ENCODE measurements at regions not wholly inside any gene's neighbourhood (a gene's known extent, or its start where the extent isn't known, plus 50 kb on each side); places are given as distances from the start of the nearest gene placed in this dataset.
"Not testable (repeated sequence)": the region's sequence is repeated elsewhere in the genome, so short reads cannot be mapped to it uniquely, and the experiment has no call there.

- H3K4me3 ChIP-seq (ENCODE audit: insufficient read depth, low read depth, low read length) = no peak overlapping the region
- no peaks in the 10 kb centered on the region for H3K36me3 ChIP-seq (replicated peaks; ENCODE audit: control insufficient read depth, insufficient read depth, low read length)
- peaks cover 2% of the 10 kb centered on the region; the same call in 1 of the 2 replicates for H3K27me3 ChIP-seq (ENCODE audit: control insufficient read depth, insufficient read depth, low read length)
- DNase-seq = no peak
These were observed 51.3 kb upstream of the FOXI3 start for GRCh38 chr2:88503771-88504170.

GRCh38 chr2:88503359-88503662 is 50.8 kb upstream of the FOXI3 start:
- not testable (repeated sequence) for H3K36me3 ChIP-seq (replicated peaks; ENCODE audit: control insufficient read depth, insufficient read depth, low read length); H3K27me3 ChIP-seq (ENCODE audit: control insufficient read depth, insufficient read depth, low read length); DNase-seq
- peak overlapping the region; percentile 29; the same call in 1 of the 2 replicates for H3K4me3 ChIP-seq (ENCODE audit: insufficient read depth, low read depth, low read length)

Data from H7 (cell line).